NCI-H2171 treated with DMSO at 0.1 percent for 48 hours (cell line): ENCODE measurements at regions not wholly inside any gene's neighbourhood (a gene's known extent, or its start where the extent isn't known, plus 50 kb on each side); places are given as distances from the start of the nearest gene placed in this dataset.
A peak's percentile ranks its signal among the peaks of the same experiment; 100 is the strongest.

Experiments
- DNase-seq: peaks from one replicate; lab custom pipeline; 2025; lab: John Stamatoyannopoulos, UW

GRCh38 chr15:31824024-31824423 is 206.3 kb upstream of the CHRNA7 start:
- no peak for DNase-seq

- DNase-seq = no peak
These were observed 201.7 kb upstream of the CHRNA7 start for GRCh38 chr15:31828594-31828993.

GRCh38 chr15:31830591-31830990 is 199.7 kb upstream of the CHRNA7 start:
- DNase-seq = no peak

GRCh38 chr15:31831596-31831995 is 198.7 kb upstream of the CHRNA7 start:
- DNase-seq = no peak

GRCh38 chr15:31834654-31835053 is 195.7 kb upstream of the CHRNA7 start:
- DNase-seq = no peak

GRCh38 chr15:31839388-31839787 is 190.9 kb upstream of the CHRNA7 start:
- DNase-seq = no peak

GRCh38 chr15:31840849-31841476 is 189.4 kb upstream of the CHRNA7 start:
- no peak for DNase-seq

- no peak for DNase-seq
These were observed 187.7 kb upstream of the CHRNA7 start for GRCh38 chr15:31842532-31843195.

- DNase-seq = no peak
These were observed 186.8 kb upstream of the CHRNA7 start for GRCh38 chr15:31843426-31844055.

GRCh38 chr15:31845791-31846190 is 184.5 kb upstream of the CHRNA7 start:
- no peak for DNase-seq

GRCh38 chr15:31847961-31848360 is 182.4 kb upstream of the CHRNA7 start:
- no peak for DNase-seq

GRCh38 chr15:31848621-31849020 is 181.7 kb upstream of the CHRNA7 start:
- no peak for DNase-seq

GRCh38 chr15:31852933-31853799 is 177.1 kb upstream of the CHRNA7 start:
- no peak for DNase-seq

- DNase-seq = no peak
These were observed 173.7 kb upstream of the CHRNA7 start for GRCh38 chr15:31856581-31856980.

- no peak for DNase-seq
These were observed 173.1 kb upstream of the CHRNA7 start for GRCh38 chr15:31857194-31857593.

- no peak for DNase-seq
These were observed 172.3 kb upstream of the CHRNA7 start for GRCh38 chr15:31858026-31858425.

GRCh38 chr15:31866248-31866647 is 164.1 kb upstream of the CHRNA7 start:
- no peak for DNase-seq

GRCh38 chr15:31867536-31868442 is 162.5 kb upstream of the CHRNA7 start:
- no peak for DNase-seq

- DNase-seq = peak; percentile 10
These were observed 160.5 kb upstream of the CHRNA7 start for GRCh38 chr15:31869686-31870307.

- DNase-seq = peak; percentile 92
These were observed 159.8 kb upstream of the CHRNA7 start, which contains the start of gene OTUD7A for GRCh38 chr15:31870328-31871165. Gene OTUD7A (minus strand): TSS chr15:31870673.
